Ascending aorta (tissue), 2 donors: ENCODE measurements at regions not wholly inside any gene's neighbourhood (a gene's known extent, or its start where the extent isn't known, plus 50 kb on each side); places are given as distances from the start of the nearest gene placed in this dataset.
"Not testable (repeated sequence)": the region's sequence is repeated elsewhere in the genome, so short reads cannot be mapped to it uniquely, and the experiment has no call there.

Experiments used
- DNase-seq, 2 donors: peaks; one replicate each; pipeline ENCODE4 v3.0.0-alpha.2; 2019; ENCODE audit warnings: low spot score in 2 of 2
- H3K27ac ChIP-seq, 2 donors: fragments of 200-600 bp; sonication (generic); one replicate each; pipeline ENCODE4 v1.5.1; 2016 to 2017; ENCODE audit warnings: mild to moderate bottlenecking in 1 of 2
- H3K27me3 ChIP-seq: fragments of 200-600 bp; sonication (generic); one replicate; pipeline ENCODE4 v1.5.1; 2017
- H3K36me3 ChIP-seq, 2 donors: fragments of 200-600 bp; sonication (generic); one replicate each; pipeline ENCODE4 v1.5.1; 2016
- H3K4me1 ChIP-seq, 2 donors: fragments of 200-600 bp; sonication (generic); one replicate each; pipeline ENCODE4 v1.5.1; 2016 to 2017; ENCODE audit warnings: mild to moderate bottlenecking in 1 of 2
- H3K4me3 ChIP-seq, 2 donors: fragments of 200-600 bp; sonication (generic); one replicate each; pipeline ENCODE4 v1.5.1; 2016 to 2017; ENCODE audit warnings: mild to moderate bottlenecking in 1 of 2
- H3K9me3 ChIP-seq, 2 donors: fragments of 200-600 bp; sonication (generic); one replicate each; pipeline ENCODE4 v1.5.1; 2016
- intact Hi-C: fragments of 100-400 bp; cut with DNase I; formaldehyde crosslinking; loops from one replicate; pipeline ENCODE4 v1.15.1; 2023
- TF ChIP-seq, protein P1 (sequence below), 3 experiments: fragments of 200-600 bp in 2 of 3; fragments of 450-650 bp in 1 of 3; sonication (generic) in 2 of 3; IDR thresholded peaks; one replicate each; pipeline ENCODE4 v1.5.1; 2016 to 2019; ENCODE audit warnings: antibody characterized with exemption in 3 of 3, mild to moderate bottlenecking in 1 of 3, moderate library complexity in 1 of 3

DNA sequence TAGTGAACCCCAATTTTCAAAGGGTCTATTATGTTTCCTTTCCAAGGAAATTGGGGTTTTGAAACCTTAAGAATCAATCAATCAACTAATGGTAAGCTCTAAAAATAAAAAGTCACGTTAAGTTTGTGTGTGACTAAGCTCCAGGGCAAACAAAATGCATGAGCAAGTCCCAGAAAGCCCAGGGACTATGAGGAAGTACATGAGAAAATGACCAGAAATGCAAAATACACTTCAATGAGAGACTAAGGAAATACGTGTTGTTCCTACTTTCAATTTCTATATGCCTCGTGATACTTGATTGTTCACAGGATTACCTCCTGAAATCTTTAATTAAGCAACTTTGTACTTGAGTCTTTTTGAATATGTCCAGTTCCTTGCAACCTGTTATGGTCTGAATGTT is 684.4 kb upstream of the SYT4 start:
- DNase-seq: no peak
- intact Hi-C loops: no loop called here
- H3K27ac ChIP-seq: no peak overlapping the region

DNA sequence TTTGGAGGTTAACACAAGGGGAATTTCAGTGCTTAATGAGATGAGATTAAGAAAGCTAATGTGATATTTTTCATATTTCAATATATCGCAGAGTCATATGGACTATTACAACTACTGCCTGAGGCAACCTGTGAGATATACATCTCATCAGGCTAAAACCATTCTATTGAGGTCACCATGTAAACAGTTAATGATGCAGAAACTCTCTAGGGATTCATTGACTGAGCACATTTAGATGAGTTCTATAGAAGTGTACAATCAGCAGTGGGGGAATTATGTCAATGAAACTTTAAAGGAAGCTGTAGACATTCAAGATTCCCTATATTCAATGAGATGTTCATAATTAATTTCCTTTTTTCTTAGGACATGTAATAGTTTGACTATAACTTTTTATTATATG is 687.4 kb upstream of the SYT4 start:
- H3K9me3 ChIP-seq: no peaks in the 10 kb centered on the region
- intact Hi-C loops: no loop called here
- no peaks in the 10 kb centered on the region for H3K36me3 ChIP-seq
- H3K27me3 ChIP-seq: no peaks in the 10 kb centered on the region
- no peak overlapping the region for H3K4me3 ChIP-seq
- H3K4me1 ChIP-seq: no peaks in the 10 kb centered on the region
- no peak for DNase-seq
- TF ChIP-seq, protein P1, sequence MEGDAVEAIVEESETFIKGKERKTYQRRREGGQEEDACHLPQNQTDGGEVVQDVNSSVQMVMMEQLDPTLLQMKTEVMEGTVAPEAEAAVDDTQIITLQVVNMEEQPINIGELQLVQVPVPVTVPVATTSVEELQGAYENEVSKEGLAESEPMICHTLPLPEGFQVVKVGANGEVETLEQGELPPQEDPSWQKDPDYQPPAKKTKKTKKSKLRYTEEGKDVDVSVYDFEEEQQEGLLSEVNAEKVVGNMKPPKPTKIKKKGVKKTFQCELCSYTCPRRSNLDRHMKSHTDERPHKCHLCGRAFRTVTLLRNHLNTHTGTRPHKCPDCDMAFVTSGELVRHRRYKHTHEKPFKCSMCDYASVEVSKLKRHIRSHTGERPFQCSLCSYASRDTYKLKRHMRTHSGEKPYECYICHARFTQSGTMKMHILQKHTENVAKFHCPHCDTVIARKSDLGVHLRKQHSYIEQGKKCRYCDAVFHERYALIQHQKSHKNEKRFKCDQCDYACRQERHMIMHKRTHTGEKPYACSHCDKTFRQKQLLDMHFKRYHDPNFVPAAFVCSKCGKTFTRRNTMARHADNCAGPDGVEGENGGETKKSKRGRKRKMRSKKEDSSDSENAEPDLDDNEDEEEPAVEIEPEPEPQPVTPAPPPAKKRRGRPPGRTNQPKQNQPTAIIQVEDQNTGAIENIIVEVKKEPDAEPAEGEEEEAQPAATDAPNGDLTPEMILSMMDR (IDR thresholded peaks at IDR 0.05): no peak
- H3K27ac ChIP-seq: no peak overlapping the region

More for the DNA sequence above, 684.4 kb upstream of the SYT4 start:
- TF ChIP-seq, protein P1 (IDR thresholded peaks at IDR 0.05): no peak
- Histone ChIP-seq H3K27me3 (no peaks in the 10 kb centered on the region), H3K36me3 (no peaks in the 10 kb centered on the region), H3K9me3 (no peaks in the 10 kb centered on the region), H3K4me1 (no peaks in the 10 kb centered on the region), H3K4me3 (no peak overlapping the region)

DNA sequence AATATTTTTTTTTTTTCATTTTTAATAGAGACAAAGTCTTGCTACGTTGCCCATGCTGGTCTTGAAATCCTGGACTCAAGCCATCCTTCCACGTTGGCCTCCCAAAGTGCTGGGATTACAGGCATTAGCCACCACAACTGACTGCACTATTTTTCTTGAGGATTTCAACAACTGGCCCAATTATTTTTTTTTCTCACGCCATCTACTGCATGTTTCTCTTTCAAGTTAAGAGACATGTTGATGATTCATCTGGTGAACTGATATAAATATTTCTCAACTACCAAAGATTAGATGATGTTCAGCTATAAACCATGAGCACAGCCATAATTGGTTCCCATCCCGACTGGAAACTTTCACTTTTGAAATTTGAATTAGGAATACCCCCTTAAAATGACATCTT is 688.4 kb upstream of the SYT4 start:
- DNase-seq: no peak
- Histone ChIP-seq H3K27me3 (no peaks in the 10 kb centered on the region), H3K9me3 (no peaks in the 10 kb centered on the region), H3K27ac (no peak overlapping the region), H3K36me3 (no peaks in the 10 kb centered on the region), H3K4me3 (no peak overlapping the region), H3K4me1 (no peaks in the 10 kb centered on the region)
- TF ChIP-seq, protein P1 (IDR thresholded peaks at IDR 0.05): no peak
- intact Hi-C loops: no loop called here

DNA sequence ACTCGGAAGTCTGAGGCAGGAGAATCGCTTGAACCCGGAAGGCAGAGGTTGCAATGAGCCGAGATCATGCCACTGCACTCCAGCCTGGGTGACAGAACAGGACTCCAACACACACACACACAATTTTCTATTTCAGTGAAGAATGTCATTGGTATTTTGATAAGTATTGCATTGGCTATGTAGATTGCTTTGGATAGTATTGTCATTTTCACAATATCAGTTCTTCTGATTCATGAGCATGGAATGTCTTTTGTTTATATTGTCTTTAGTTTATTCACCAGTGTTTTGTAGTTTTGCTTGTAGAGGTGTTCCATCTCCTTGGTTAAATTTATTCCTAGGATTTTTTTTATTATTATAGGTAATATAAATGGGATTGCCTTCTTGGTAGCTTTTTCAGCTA is 693.4 kb upstream of the SYT4 start:
- Histone ChIP-seq H3K4me3 (no peak overlapping the region), H3K27me3 (no peaks in the 10 kb centered on the region), H3K36me3 (no peaks in the 10 kb centered on the region), H3K27ac (no peak overlapping the region), H3K9me3 (no peaks in the 10 kb centered on the region), H3K4me1 (no peaks in the 10 kb centered on the region)
- TF ChIP-seq, protein P1 (IDR thresholded peaks at IDR 0.05): no peak
- DNase-seq: no peak
- intact Hi-C loops: no loop called here

DNA sequence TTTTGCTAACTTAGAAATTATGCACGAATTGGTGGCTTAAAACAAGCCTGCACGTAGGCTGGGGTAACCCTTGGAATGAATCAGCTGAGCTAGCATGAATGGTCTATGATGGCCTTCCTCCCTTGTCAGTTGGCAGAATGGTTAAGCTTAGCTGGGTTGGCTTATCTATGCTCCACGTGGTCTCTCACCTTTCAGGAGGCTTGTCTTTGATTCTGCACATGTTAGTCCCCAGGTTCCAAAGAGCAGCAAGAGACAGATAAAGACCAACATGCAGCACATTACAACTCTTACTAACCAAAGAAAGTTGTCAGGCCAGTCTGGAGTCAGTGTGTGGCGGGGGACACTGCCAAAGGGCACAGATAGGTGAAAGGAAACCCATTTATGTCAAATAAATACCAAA is 700.9 kb upstream of the SYT4 start:
- intact Hi-C loops: no loop called here
- Histone ChIP-seq H3K27me3 (no peaks in the 10 kb centered on the region), H3K36me3 (no peaks in the 10 kb centered on the region), H3K9me3 (no peaks in the 10 kb centered on the region), H3K4me1 (no peaks in the 10 kb centered on the region), H3K4me3 (no peak overlapping the region), H3K27ac (no peak overlapping the region)
- DNase-seq: no peak
- TF ChIP-seq, protein P1 (IDR thresholded peaks at IDR 0.05): no peak

DNA sequence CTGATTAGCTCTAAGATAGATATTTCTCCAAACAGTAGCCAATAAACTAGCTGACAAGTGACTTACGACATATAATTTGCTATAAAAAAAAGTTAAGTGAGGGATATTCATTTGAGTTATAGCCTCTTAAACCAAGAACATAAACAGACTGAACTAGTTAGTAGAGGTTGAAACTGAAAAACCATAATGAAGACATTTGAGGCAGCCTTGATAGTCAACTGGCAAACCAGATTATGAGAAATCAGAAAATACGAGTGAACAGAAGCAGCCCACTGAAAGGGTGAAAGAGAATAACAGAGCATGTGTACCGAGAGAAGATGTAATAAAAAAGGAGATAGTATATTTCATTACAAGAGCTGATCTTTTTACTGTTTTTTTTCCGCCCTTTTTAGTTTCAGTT is 698.1 kb upstream of the SETBP1 start:
- no peak for DNase-seq
- Histone ChIP-seq H3K27ac (no peak overlapping the region), H3K4me1 (no peaks in the 10 kb centered on the region), H3K27me3 (no peaks in the 10 kb centered on the region), H3K9me3 (no peaks in the 10 kb centered on the region), H3K36me3 (no peaks in the 10 kb centered on the region), H3K4me3 (no peak overlapping the region)
- intact Hi-C loops: no loop called here
- TF ChIP-seq, protein P1 (IDR thresholded peaks at IDR 0.05): no peak

DNA sequence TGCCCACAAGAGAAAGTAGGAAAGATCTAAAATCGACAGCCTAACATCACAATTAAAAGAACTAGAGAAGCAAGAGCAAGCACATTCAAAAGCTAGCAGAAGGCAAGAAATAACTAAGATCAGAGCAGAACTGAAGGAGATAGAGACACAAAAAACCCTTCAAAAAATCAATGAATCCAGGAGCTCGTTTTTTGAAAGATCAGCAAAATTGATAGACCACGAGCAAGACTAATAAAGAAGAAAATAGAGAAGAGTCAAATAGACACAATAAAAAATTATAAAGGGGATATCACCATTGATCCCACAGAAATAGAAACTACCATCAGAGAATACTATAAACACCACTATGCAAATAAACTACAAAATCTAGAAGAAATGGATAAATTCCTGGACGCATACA is 693.6 kb upstream of the SETBP1 start:
- H3K36me3 ChIP-seq, intact Hi-C loops, H3K27ac ChIP-seq, DNase-seq, H3K4me1 ChIP-seq, H3K27me3 ChIP-seq, H3K9me3 ChIP-seq, H3K4me3 ChIP-seq: not testable (repeated sequence)
